HCEC 1CT (cell line): ENCODE measurements at regions not wholly inside any gene's neighbourhood (a gene's known extent, or its start where the extent isn't known, plus 50 kb on each side); places are given as distances from the start of the nearest gene placed in this dataset.
"Not testable (repeated sequence)": the region's sequence is repeated elsewhere in the genome, so short reads cannot be mapped to it uniquely, and the experiment has no call there.

Experiments used
- DNase-seq: peaks from one replicate; pipeline ENCODE4 v3.0.0-alpha.2; 2017

DNA sequence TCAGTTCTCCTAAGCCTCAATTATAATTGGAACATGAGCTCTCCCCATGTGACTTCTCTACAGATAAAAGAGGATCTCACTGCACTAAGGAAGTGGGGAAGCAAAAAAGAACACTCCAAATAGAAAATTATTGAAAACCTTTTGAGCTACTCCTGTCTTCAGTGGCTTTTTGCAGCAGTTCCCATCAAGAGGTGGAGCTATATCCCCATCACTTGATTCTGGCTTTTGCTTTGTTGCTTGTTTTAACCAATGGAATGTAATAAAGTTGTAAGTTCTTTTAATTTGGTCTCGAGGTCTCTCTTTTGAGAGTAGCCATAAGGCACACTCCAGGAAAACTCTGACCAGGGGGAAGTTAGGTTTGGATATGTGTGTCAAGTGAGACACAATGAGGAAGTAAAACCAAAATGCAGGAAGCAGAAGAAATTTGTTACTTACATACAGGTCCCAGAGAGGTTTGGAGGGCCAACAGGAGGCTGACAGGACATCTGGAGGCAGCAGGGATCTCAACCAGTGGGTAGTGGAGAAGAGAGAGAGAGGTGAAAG lies 569.4 kb downstream of the HTR7 start:
- peak; percentile 65 for DNase-seq

DNA sequence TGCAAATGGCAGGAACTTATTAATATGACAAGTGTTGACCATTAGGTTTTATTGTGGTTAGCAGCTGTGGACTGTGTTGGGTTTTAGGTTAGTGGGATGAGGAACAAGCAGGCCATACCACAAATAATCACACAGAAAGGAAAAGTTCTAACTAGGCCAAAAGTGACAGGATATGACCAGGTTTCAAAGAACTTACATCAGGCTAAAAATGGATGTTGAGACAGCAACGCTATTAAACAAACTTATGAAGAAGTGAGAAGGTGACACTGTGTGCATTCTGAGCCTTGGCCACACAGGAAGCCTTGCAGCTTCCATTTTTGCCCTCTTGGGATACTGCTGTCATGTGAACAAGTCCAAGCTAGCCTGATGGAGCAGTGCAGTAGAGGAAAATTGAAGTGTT lies 568.8 kb downstream of the HTR7 start:
- peak; percentile 53 for DNase-seq

- no peak for DNase-seq
These were observed 564.2 kb downstream of the HTR7 start for GRCh38 chr10:90293616-90294015.

DNA sequence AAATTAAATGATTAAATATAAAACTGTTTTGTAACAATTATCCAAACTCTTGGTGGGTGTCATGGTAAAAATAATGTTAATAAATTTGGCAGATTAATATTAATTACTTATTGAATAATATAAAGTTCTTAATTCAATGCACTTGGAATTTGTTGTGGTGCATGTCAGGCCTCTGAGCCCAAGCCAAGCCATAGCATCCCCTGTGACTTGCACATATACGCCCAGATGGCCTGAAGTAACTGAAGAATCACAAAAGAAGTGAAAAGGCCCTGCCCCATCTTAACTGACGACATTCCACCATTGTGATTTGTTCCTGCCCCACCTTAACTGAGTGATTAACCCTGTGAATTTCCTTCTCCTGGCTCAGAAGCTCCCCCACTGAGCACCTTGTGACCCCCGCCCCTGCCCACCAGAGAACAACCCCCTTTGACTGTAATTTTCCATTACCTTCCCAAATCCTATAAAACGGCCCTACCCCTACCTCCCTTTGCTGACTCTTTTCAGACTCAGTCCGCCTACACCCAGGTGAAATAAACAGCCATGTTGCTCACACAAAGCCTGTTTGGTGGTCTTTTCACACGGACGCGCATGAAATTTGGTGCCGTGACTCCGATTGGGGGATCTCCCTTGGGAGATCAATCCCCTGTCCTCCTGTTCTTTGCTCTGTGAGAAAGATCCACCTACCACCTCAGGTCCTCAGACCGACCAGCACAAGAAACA lies 562.9 kb downstream of the HTR7 start:
- not testable (repeated sequence) for DNase-seq

DNA sequence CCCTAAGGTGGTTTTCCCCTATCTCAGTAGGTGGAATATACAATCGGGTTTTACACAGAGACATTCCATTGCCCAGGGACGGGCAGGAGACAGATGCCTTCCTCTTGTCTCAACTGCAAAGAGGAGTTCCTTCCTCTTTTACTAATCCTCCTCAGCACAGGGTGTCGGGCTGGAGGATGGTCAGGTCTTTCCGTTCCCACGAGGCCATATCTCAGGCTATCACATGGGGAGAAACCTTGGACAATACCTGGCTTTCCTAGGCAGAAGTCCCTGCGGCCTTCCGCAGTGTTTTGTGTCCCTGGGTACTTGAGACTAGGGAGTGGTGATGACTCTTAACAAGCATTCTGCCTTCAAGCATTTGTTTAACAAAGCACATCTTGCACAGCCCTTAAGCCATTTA lies 555.8 kb downstream of the HTR7 start:
- DNase-seq, result not testable (repeated sequence)

DNA sequence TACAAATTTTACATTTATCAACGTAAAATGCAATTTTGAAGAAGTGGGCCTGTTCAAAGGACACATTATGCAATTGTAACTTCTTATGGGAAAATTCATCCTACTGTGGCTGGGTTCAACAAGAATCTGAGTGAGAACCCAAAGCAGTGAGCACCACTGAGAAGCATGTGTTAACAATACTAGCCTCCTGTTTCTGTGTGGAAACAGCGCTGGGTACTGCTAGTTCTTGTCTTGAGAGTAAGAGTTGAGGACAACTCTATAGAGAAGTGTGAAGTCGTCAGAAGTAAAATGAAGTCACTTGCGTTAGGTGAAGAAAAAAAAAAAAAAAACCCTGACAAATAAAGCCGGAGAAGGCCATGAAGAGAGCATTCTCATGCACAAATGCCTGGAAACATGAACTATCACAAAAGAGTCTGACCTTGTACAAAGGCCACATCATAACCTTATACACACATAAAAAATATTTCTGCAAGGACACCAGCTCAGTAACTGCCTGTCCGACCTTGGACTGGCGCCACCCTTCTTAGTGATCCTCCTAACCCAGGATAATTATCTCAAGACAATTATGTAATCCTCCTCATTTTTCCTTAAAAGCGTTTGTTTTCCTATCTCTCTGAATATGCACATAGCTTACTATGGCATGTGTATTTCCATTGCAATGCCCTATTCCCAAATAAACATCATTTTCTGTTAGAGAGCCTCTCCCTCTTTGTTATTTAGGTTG lies 554.9 kb downstream of the HTR7 start:
- DNase-seq, result no peak

GRCh38 chr10:90304533-90304932 lies 553.3 kb downstream of the HTR7 start:
- DNase-seq, result no peak

DNA sequence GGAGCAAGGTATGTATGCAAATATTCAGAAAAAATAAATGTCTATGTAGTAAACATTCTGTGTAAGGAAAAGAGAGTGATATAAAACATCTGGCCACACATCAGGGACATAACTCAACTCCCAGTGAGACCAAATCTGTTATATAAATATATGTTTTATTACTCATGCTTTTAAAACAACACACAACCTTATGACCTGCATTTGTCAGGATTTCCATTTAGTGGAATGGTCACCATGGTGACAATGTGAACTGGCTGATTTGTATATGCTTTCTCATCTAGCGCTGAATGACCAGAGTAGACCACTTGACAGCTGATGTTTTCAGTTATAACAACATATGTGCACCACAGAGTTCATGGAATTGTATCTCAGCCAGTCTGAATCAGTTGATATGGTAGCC lies 551.7 kb downstream of the HTR7 start:
- peak; percentile 95 for DNase-seq

DNA sequence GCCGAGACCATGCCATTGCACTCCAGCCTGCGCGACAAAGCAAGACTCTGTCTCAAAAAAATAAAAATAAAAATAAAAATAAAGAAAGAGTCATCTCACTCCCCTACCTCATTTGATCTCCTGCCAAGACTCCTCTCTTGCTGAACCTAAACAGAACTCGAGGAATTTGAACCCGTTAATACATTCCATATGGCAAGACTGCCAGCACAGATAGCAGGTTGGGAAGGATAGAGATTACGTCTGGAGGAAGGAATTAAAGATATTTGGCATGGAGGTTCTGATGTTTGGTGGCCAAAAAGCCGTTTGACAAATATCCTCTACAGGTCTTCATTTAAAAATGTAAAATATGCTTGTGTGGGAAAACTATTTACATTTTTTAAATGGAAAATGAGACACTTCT lies 549.6 kb downstream of the HTR7 start:
- peak; percentile 30 for DNase-seq

DNA sequence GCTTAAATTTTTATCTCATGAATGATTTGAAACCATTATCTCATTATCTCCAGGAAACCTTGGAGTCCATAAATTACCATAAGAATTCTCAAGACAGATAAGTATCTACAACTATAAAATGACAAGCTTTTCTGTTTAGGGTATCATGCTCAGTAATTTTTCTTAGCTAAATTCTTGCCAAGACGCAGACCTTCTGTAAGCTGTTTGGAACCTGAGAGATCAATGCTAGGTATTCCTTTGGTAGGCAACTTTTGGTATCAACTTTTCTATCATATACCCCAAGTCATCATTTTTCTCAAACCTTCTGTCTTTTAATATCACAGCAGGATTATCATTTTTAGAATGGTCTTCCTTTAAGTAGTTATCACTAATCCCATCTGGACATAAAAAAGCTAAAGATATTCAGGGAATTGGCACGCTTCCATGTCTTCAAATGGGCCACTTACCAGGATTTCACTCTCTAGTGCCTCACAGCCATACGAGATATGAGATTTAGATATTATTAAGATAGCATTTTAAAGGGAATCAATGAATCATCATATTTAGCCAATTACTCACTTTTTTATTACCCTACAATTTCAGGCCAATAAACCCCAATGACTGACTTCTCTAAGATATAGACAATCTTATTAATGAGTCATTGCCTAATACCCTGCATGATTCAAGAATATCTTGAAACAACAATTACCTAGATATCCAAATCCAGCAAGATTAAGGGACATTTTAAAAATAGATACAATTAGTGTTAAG lies 544.1 kb downstream of the HTR7 start:
- DNase-seq, result peak; percentile 83

DNA sequence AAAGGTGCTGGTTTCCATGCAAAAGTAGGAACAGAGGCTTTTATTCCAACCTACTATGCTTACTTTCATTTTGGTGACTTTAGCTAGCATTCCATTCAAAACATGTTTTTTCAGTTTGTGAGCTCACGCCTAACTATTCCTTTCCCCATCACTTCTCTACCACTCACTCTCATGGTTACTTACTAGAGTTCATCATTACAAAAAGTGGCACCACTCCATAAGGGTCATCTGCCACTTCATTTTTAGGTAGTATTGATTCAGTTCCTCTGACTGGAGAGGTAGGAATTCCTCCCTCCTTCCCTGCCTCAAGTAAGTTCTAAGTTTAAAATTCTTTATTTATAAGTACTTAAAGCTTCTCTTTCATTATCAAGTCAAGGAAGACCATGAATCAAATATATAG lies 543.1 kb downstream of the HTR7 start:
- no peak for DNase-seq

DNA sequence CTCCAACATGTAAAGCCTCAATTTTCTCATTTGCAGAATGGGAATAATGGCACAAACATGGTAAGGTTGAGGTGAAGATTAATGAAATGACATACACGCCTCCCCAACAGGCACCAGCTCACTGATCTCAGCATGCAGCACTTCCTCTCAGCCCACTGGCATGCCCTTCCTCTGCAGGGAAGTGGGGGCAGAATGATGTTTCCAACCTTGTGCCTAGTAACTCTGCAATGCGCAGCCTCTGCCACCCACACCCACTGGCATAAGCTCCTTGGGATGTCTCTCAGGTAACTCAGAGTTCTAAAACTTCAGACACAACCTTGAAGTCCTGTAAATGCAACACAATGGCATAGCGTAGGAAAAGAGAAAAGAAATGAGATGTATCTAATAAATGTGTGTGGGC lies 540.7 kb downstream of the HTR7 start:
- DNase-seq, result no peak

DNA sequence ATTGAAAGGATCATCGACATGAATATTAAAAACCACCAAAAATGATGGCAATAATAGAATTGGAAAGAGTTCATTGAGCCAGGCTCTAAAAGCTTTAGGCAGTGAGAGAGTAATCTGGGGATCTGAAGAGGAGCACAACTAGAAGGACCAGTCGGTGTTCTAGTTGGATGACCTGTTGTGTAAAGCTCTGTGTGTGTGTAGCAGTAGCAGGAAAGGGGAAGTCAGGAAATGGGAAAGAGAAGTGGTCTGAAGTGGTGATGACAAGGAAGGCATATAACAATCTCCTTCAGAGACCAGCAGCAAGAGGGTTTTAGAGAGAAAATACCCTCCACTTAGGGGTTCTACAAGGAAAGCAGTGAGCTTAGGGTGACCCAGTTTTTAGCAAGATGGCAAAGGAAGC lies 539.2 kb downstream of the HTR7 start:
- DNase-seq, result no peak

DNA sequence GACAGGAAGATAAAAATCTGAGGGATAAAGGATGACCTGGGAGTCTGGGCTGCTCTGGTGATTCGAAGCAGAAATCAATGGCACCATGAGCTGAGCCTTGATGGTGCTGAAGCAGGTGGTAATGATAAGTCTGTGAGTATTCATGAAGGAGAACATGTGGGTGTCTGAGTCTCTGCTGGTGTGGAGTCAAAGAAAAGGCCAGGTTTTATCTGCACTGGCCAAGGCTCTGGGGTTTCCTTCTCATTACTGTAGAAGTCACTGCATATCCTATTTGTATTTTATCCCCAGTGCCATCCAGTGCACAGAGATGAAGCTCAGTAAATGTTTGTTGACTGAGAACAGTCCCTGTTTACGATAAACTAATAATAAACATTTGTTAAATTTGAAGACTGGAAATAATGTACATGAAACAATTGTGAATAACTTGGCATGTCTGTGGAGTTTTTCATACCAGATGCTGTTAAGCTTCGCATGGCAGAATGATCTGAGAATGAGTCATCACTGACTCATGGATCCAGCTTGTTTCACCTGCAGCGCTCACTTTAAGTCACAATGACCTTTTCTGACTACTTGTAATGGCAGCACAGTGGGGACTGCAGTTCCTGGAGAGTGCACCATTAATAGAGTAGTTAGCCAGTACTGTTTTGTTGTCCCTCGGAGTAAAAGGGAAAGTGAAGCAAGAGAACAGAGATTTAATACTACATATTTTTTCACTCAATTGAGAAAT lies 538.5 kb downstream of the HTR7 start:
- DNase-seq, result peak; percentile 89

DNA sequence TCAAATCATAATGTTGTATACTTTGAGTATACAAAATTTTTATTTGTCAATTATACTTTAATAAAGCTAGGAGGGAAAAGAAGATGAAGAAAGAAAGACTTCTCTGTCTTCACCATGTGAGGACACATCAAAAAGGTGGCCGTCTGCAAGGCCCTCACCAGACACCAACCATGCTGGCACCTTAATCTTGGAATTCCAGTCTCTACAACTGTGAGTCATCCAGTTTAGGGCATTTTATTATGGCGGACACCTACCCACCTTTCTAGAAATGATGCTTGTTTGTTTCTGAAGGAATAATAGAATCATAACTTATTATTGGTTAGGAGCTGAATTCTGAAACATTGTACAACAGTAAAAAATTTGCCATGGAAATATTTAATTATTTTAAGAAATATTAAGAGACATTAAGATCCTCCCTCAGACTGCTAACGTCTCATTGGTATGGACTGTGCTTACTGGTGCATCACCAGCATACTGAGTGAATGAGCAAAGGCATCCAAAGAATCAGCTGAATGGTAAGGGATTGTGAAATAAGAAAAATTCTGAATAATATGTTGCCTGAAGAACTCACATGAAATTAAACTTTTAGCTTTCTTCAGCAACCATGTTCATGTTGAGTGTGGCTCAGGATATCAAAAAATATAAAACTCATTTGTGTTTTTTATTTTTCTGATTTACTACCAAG lies 536.6 kb downstream of the HTR7 start:
- peak; percentile 42 for DNase-seq

- peak; percentile 71 for DNase-seq
These were observed 531.2 kb downstream of the HTR7 start for GRCh38 chr10:90326498-90327267.

DNA sequence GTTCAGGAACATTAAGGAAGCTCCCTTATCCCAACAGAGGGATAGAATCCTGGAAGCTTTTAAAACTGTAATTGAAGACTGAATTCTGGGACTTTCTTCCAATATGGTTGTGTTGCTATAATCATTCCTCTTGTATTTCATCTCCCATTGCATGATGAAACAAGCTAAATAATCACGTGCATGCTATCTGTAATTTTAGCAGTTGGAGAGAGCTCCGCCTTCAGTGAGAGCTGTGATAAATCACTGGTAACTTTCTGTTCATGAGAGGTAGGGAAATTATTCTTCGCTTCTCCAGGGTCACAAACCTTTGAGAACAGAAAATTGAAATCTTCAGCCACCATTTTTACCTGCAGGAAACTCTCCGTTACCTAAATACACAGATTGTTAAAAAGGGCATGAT lies 530.2 kb downstream of the HTR7 start:
- DNase-seq, result no peak

DNA sequence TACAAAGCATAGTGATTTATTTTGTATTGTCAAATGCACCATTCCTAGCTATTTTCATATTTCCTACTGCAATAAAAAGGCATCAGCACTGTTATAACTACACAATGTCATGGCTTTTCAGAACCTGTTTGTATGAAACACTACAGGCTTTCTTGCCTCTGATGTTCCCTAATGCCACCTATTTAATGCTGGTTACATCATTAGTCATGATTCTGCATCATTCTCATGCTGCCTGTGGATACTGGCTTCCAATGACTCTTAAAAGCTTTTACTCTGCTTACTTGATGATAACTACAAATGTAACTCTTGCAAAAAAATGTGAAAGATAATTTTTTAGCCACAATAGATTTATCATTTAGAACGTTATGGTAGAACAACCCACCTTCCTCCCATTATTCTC lies 529.4 kb downstream of the HTR7 start:
- no peak for DNase-seq

DNA sequence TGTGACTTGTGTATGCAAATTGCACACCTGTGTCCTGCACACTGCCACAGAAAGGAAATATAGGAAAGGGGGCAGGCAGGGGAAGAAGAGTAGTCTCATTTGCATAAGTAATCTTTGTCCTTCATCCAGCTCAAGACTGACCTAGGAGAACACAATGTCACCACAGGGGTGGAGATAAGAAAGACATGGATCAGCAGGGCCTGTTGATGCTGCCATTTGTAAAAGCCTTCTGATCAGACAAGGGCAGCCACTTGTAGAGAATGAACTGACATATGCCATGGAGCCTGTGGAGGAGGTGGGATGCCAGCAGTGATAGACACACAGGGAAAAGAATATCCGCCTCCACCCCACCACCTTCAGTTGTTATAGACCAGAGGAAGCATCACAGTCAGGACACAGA lies 528.9 kb downstream of the HTR7 start:
- DNase-seq, result no peak

GRCh38 chr10:90337316-90337715 lies 520.5 kb downstream of the HTR7 start:
- DNase-seq, result no peak

GRCh38 chr10:90342480-90342879 lies 515.4 kb downstream of the HTR7 start:
- DNase-seq, result no peak

DNA sequence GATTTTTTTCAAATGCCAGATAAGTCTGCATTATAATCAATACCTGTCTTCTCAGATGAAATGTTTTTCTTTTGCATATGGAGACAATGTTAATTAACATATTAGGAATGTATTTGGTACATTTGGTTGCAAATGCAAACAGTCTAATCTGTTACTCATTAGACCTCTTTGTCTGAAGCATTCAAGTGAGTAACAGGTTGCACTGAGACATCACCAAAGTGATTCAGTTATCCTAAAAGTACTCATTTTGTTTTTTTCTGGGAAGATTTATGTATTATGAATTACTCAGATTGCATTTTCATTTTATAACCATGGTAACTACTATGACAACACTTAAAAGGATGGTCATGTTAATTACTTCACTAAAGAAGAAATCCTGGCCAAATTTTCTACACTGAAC lies 513.6 kb downstream of the HTR7 start:
- peak; percentile 8 for DNase-seq
